Duodenal mucosa (tissue), 2 donors: ENCODE measurements at regions not wholly inside any gene's neighbourhood (a gene's known extent, or its start where the extent isn't known, plus 50 kb on each side); places are given as distances from the start of the nearest gene placed in this dataset.

ENCODE experiments used
- H3K27ac ChIP-seq: one replicate; pipeline ENCODE4 v1.7.0; 2013; ENCODE audit warnings: low read depth, low read length
- H3K27me3 ChIP-seq, 2 donors: one replicate each; pipeline ENCODE4 v1.7.0; 2013; ENCODE audit warnings: low read length in 2 of 2, control low read depth in 1 of 2; ENCODE audit not compliant: insufficient read depth in 2 of 2, control insufficient read depth in 1 of 2
- H3K36me3 ChIP-seq, 2 donors: one replicate each; pipeline ENCODE4 v1.7.0; 2013; ENCODE audit warnings: low read length in 2 of 2, control low read depth in 1 of 2; ENCODE audit not compliant: insufficient read depth in 2 of 2, control insufficient read depth in 1 of 2
- H3K4me1 ChIP-seq, 2 donors: one replicate each; pipeline ENCODE4 v1.7.0; 2013; ENCODE audit warnings: low read length in 2 of 2, control low read depth in 1 of 2; ENCODE audit not compliant: insufficient read depth in 2 of 2, control insufficient read depth in 1 of 2
- H3K4me3 ChIP-seq, 2 donors: one replicate each; pipeline ENCODE4 v1.7.0; 2013; ENCODE audit warnings: low read length in 2 of 2, low read depth in 1 of 2
- H3K9ac ChIP-seq, 2 donors: one replicate each; pipeline ENCODE4 v1.7.0; 2013; ENCODE audit warnings: low read length in 2 of 2, low read depth in 1 of 2
- H3K9me3 ChIP-seq, 2 donors: one replicate each; pipeline ENCODE4 v1.7.0; 2013; ENCODE audit warnings: low read length in 2 of 2, control low read depth in 1 of 2; ENCODE audit not compliant: control insufficient read depth in 1 of 2

- no peak overlapping the region for H3K4me3 ChIP-seq
- no peaks in the 10 kb centered on the region for H3K27me3 ChIP-seq
- H3K4me1 ChIP-seq: no peaks in the 10 kb centered on the region
- peaks cover 3 to 15% of the 10 kb centered on the region in 2 donors for H3K9me3 ChIP-seq
- no peak overlapping the region for H3K9ac ChIP-seq
- H3K36me3 ChIP-seq: no peaks in the 10 kb centered on the region
- H3K27ac ChIP-seq: no peak overlapping the region
Measured at GRCh38 chr4:35541888-35542213, 702.5 kb downstream of the ARAP2 start.

- Histone ChIP-seq H3K9me3 (peaks cover 0 to 4% of the 10 kb centered on the region in 2 donors), H3K27ac (no peak overlapping the region), H3K4me3 (no peak overlapping the region), H3K27me3 (no peaks in the 10 kb centered on the region), H3K36me3 (no peaks in the 10 kb centered on the region), H3K4me1 (no peaks in the 10 kb centered on the region), H3K9ac (no peak overlapping the region)
Measured at GRCh38 chr4:35548921-35549320, 695.4 kb downstream of the ARAP2 start.

DNA sequence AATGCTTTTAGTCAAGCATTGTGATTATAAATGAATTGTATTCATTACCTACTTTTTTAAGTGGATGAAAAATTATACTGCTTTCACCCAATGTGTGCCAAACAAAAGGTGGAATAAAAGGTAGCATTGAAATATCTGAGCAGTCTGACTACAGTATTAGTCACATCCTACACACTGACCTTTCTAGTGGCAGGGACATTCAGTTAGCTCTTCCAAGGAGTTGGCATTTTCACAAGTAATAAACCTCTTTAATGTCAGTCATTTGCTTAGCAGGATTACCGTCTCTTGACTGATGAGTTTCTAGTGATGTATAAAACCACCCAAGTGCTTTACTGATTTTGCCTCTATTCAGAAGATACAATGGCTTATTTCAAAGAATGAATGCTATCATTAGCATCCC lies 687.9 kb downstream of the ARAP2 start:
- H3K9ac ChIP-seq: no peak overlapping the region
- H3K9me3 ChIP-seq: peaks cover 12 to 13% of the 10 kb centered on the region in 2 donors
- H3K27me3 ChIP-seq: no peaks in the 10 kb centered on the region
- H3K4me1 ChIP-seq: no peaks in the 10 kb centered on the region
- H3K27ac ChIP-seq: no peak overlapping the region
- H3K36me3 ChIP-seq: no peaks in the 10 kb centered on the region
- no peak overlapping the region for H3K4me3 ChIP-seq

- Histone ChIP-seq H3K4me3 (no peak overlapping the region), H3K27ac (no peak overlapping the region), H3K9me3 (peaks cover 9 to 13% of the 10 kb centered on the region in 2 donors), H3K27me3 (no peaks in the 10 kb centered on the region), H3K36me3 (no peaks in the 10 kb centered on the region), H3K4me1 (no peaks in the 10 kb centered on the region), H3K9ac (no peak overlapping the region)
Measured at GRCh38 chr4:35559559-35560365, 684.6 kb downstream of the ARAP2 start.

DNA sequence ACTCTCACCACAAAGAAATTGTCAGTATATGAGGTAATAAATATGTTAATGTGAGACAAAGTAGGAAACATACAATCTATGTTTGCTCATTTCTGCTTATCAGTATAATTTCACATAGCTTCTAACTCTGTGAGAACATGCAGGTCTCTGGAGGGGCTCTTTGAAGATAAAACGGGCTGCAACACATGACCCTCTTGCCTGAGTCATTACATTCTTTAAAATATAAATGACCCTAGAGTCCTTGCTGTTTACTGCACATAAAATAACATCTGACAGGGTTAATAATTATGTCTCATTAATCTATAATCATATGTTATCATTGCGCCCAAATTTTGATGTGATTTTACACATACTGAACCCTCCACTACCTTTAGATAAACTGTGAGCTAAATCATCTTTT lies 681.5 kb downstream of the ARAP2 start:
- Histone ChIP-seq H3K27ac (no peak overlapping the region), H3K9me3 (peaks cover 7 to 13% of the 10 kb centered on the region in 2 donors), H3K36me3 (no peaks in the 10 kb centered on the region), H3K9ac (no peak overlapping the region), H3K27me3 (no peaks in the 10 kb centered on the region), H3K4me1 (no peaks in the 10 kb centered on the region), H3K4me3 (no peak overlapping the region)

GRCh38 chr4:35565640-35566039 lies 678.7 kb downstream of the ARAP2 start:
- Histone ChIP-seq H3K4me3 (no peak overlapping the region), H3K4me1 (no peaks in the 10 kb centered on the region), H3K27ac (no peak overlapping the region), H3K9ac (no peak overlapping the region), H3K9me3 (no peaks in the 10 kb centered on the region), H3K36me3 (no peaks in the 10 kb centered on the region), H3K27me3 (no peaks in the 10 kb centered on the region)

GRCh38 chr4:35591035-35591434 lies 653.3 kb downstream of the ARAP2 start:
- Histone ChIP-seq H3K4me1 (no peaks in the 10 kb centered on the region), H3K36me3 (no peaks in the 10 kb centered on the region), H3K27me3 (no peaks in the 10 kb centered on the region), H3K27ac (no peak overlapping the region), H3K4me3 (no peak overlapping the region), H3K9me3 (peaks cover 0 to 2% of the 10 kb centered on the region in 2 donors), H3K9ac (no peak overlapping the region)

DNA sequence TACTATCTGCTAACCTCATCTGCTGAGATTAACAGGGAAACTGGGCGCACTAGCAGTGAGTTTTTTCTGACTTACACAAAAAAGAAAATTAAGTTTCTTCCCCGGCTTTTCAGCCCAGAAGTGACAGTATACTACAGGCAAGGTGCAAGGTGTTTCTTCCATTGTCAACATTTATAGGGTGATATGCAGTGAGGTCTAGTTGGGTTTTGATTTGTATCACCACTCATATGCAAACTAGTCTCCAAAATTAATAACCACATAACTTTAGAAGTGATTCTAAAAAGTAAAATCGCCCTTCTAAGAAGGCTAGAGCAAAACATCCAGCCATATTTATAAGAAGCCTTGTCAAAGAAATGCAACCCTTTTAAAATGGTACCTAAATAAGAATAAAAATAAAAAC lies 640.1 kb downstream of the ARAP2 start:
- peaks cover 0 to 4% of the 10 kb centered on the region in 2 donors for H3K9me3 ChIP-seq
- H3K9ac ChIP-seq: no peak overlapping the region
- no peaks in the 10 kb centered on the region for H3K4me1 ChIP-seq
- no peaks in the 10 kb centered on the region for H3K27me3 ChIP-seq
- no peak overlapping the region for H3K4me3 ChIP-seq
- no peaks in the 10 kb centered on the region for H3K36me3 ChIP-seq
- no peak overlapping the region for H3K27ac ChIP-seq

DNA sequence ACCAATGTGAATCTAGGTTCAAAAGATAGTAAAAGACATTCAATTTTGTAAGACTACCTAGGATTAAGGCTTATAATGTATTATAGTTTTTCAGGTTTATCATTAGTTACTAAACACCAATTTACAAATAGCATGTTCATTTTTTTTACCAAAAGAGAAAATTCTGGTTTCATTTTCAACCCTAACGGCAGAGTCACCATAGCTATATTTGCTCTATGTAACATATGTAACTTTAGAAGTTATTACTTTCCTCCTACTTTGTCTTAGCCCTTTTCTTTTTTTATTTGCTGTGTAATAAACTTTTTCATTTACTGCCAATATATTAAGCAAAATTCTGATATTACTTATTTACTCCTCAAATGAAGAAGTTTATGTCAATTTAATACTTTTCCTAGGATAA lies 639.6 kb downstream of the ARAP2 start:
- H3K9ac ChIP-seq: no peak overlapping the region
- H3K9me3 ChIP-seq: peaks cover 0 to 4% of the 10 kb centered on the region in 2 donors
- H3K4me3 ChIP-seq: no peak overlapping the region
- no peaks in the 10 kb centered on the region for H3K27me3 ChIP-seq
- no peaks in the 10 kb centered on the region for H3K4me1 ChIP-seq
- no peak overlapping the region for H3K27ac ChIP-seq
- H3K36me3 ChIP-seq: no peaks in the 10 kb centered on the region

GRCh38 chr4:35608205-35608604 lies 636.1 kb downstream of the ARAP2 start:
- no peak overlapping the region for H3K4me3 ChIP-seq
- no peaks in the 10 kb centered on the region for H3K27me3 ChIP-seq
- H3K27ac ChIP-seq: no peak overlapping the region
- no peaks in the 10 kb centered on the region for H3K4me1 ChIP-seq
- H3K9me3 ChIP-seq: peaks cover 0 to 6% of the 10 kb centered on the region in 2 donors
- no peaks in the 10 kb centered on the region for H3K36me3 ChIP-seq
- no peak overlapping the region for H3K9ac ChIP-seq
